Heart right ventricle (tissue), 16 donors: ENCODE measurements at regions not wholly inside any gene's neighbourhood (a gene's known extent, or its start where the extent isn't known, plus 50 kb on each side); places are given as distances from the start of the nearest gene placed in this dataset.
A peak's percentile ranks its signal among the peaks of the same experiment; 100 is the strongest.

Source experiments
- ATAC-seq, 8 donors: fragments of 200-7000 bp; cut with Tn5 transposase; one replicate each; pipeline ENCODE4 v1.9.1; 2020; ENCODE audit warnings: mild to moderate bottlenecking in 8 of 8, moderate library complexity in 8 of 8, moderate number of reproducible peaks in 1 of 8
- DNase-seq, 2 donors: peaks; one replicate each; pipeline ENCODE4 v3.0.0-alpha.2; 2020
- H3K27ac ChIP-seq, 10 donors: fragments of 200-600 bp; sonication (generic) in 2 of 10; one replicate each; pipeline versions ENCODE4 v1.5.0 to v1.8.0; 2020 to 2022; ENCODE audit warnings: mild to moderate bottlenecking in 3 of 10
- H3K27me3 ChIP-seq, 7 donors: fragments of 200-600 bp; one replicate each; pipeline ENCODE4 v1.8.0; 2021 to 2022; ENCODE audit warnings: mild to moderate bottlenecking in 2 of 7
- H3K36me3 ChIP-seq, 9 donors: fragments of 200-600 bp; sonication (generic) in 1 of 9; one replicate each; pipeline versions ENCODE4 v1.5.0 to v1.8.0; 2020 to 2022; ENCODE audit warnings: mild to moderate bottlenecking in 2 of 9
- H3K4me1 ChIP-seq, 9 donors: fragments of 200-600 bp; sonication (generic) in 1 of 9; one replicate each; pipeline versions ENCODE4 v1.5.0 to v1.8.0; 2020 to 2022; ENCODE audit warnings: mild to moderate bottlenecking in 4 of 9
- H3K4me3 ChIP-seq, 10 donors: fragments of 200-600 bp; sonication (generic) in 2 of 10; one replicate each; pipeline versions ENCODE4 v1.5.0 to v1.8.0; 2020 to 2022; ENCODE audit warnings: mild to moderate bottlenecking in 7 of 10, moderate library complexity in 2 of 10
- H3K9me3 ChIP-seq, 11 donors: fragments of 200-600 bp in 10 of 11; sonication (generic) in 2 of 11; one replicate each; pipeline versions ENCODE4 v1.5.0 to v1.8.0; 2013 to 2022; ENCODE audit warnings: mild to moderate bottlenecking in 2 of 11, control low read depth in 1 of 11, moderate library complexity in 1 of 11
- CTCF ChIP-seq, 9 donors: fragments of 200-600 bp; sonication (generic) in 2 of 9; IDR thresholded peaks; one replicate each; pipeline versions ENCODE4 v1.5.0 to v1.8.0; 2021 to 2022; ENCODE audit warnings: antibody characterized with exemption in 9 of 9, mild to moderate bottlenecking in 5 of 9, moderate library complexity in 1 of 9
- WGBS, 2 donors: extraction: QIAGEN DNeasy Blood & Tissue Kit; methylation state at CpG; one replicate each; pipeline ENCODE4 v1.1.7; 2013; ENCODE audit warnings: inconsistent platforms in 1 of 2; 5-methylcytosine and 5-hydroxymethylcytosine counted together
- intact Hi-C, 10 donors: fragments of 100-400 bp; cut with DNase I; formaldehyde crosslinking; loops; one replicate each; pipeline versions ENCODE4 v1.11.1 to v1.14.2; 2022
- donor health status: Arrhythmogenic right ventricular cardiomyopathy.
- donor health status: ischemic (EF 13 %, LVEDD 7.1; RV severe dilation, severe dysfunction).
- donor health status: healthy with polysubstance abuse.
- donor health status: DM: no; HTN: yes; CAD: no.
- donor health status: DM: no; HTN: no; CAD: no.
- donor health status: ischemic (EF 25% LVEDD 6.9; RV normal size, moderate dysfunction).
- donor health status: ischemic (EF 25% LVEDD 5.7; RV mildly dilated, moderate dysfunction).
- donor health status: healthy.
- donor health status: DM: yes; HTN: yes; CAD: no.
- donor health status: Ischemic cardiomyopathy.
- donor health status: ischemic (EF 35%, LVEDD 5.7; RV mildly dilated, moderate dysfunction).
- donor health status: nonischemic (EF 11% LVEDD 7.7; RV severe dilation, severe dysfunction).
- donor health status: DM: yes; HTN: yes; CAD: no.
- donor health status: PGD.
- donor health status: ischemic (EF 29% LVEDD 5.4; RV normal size, mild dysfunction).
- donor health status: nonischemic (EF 23%, LVEDD 6.1; RV moderate dilation, normal function).

- WGBS, 2 donors, result 90 to 97% methylated on average over 1 of the region's 1 CpG
- Histone ChIP-seq H3K27ac (no peak overlapping the region), H3K36me3 (no peaks in the 10 kb centered on the region), H3K27me3 (no peaks in the 10 kb centered on the region), H3K4me1 (peaks cover 0 to 22% (median 16%) of the 10 kb centered on the region in 9 donors), H3K9me3 (peaks cover 0 to 3% (median 0%) of the 10 kb centered on the region in 11 donors), H3K4me3 (no peak overlapping the region)
- ATAC-seq (no peak), DNase-seq (no peak)
- intact Hi-C loops, result no loop called here
- no peak for TF ChIP-seq CTCF (IDR thresholded peaks at IDR 0.05)
Measured at GRCh38 chr1:55929652-55930051, 649.7 kb downstream of the PLPP3 start.

GRCh38 chr1:55928576-55928975 is 650.8 kb downstream of the PLPP3 start:
- Histone ChIP-seq H3K9me3 (peaks cover 0 to 3% (median 0%) of the 10 kb centered on the region in 11 donors), H3K36me3 (no peaks in the 10 kb centered on the region), H3K27ac (no peak overlapping the region), H3K27me3 (no peaks in the 10 kb centered on the region), H3K4me1 (peaks cover 0 to 22% (median 16%) of the 10 kb centered on the region in 9 donors), H3K4me3 (no peak overlapping the region)
- no peak for DNase-seq
- intact Hi-C loops, result no loop called here
- ATAC-seq, result peak in 1 of 8 donors; percentile 56
- no peak for TF ChIP-seq CTCF (IDR thresholded peaks at IDR 0.05)
- WGBS, 2 donors, result 65 to 78% methylated on average over 2 of the region's 2 CpGs

GRCh38 chr1:55927702-55928290 is 651.6 kb downstream of the PLPP3 start:
- Histone ChIP-seq H3K27me3 (no peaks in the 10 kb centered on the region), H3K4me1 (peaks cover 0 to 21% (median 16%) of the 10 kb centered on the region in 9 donors), H3K9me3 (peaks cover 0 to 3% (median 0%) of the 10 kb centered on the region in 11 donors), H3K4me3 (no peak overlapping the region), H3K36me3 (no peaks in the 10 kb centered on the region), H3K27ac (no peak overlapping the region)
- TF ChIP-seq CTCF (IDR thresholded peaks at IDR 0.05), result no peak
- intact Hi-C loops, result no loop called here
- ATAC-seq (no peak), DNase-seq (no peak)
- 70 to 75% methylated on average over 1 of the region's 1 CpG for WGBS, 2 donors

GRCh38 chr1:55926906-55927471 is 652.4 kb downstream of the PLPP3 start:
- no peak overlapping the region for H3K27ac ChIP-seq
- 90 to 95% methylated on average over 11 of the region's 11 CpGs for WGBS, 2 donors
- no peaks in the 10 kb centered on the region for H3K36me3 ChIP-seq
- ATAC-seq (no peak), DNase-seq (no peak)
- intact Hi-C loops, result no loop called here
- peaks cover 0 to 16% (median 13%) of the 10 kb centered on the region in 9 donors for H3K4me1 ChIP-seq
- no peaks in the 10 kb centered on the region for H3K27me3 ChIP-seq
- TF ChIP-seq CTCF (IDR thresholded peaks at IDR 0.05), result no peak
- no peak overlapping the region for H3K4me3 ChIP-seq
- H3K9me3 ChIP-seq, result peaks cover 0 to 3% (median 0%) of the 10 kb centered on the region in 11 donors
